ENCODE measurements at regions not wholly inside any gene's neighbourhood (a gene's known extent, or its start where the extent isn't known, plus 50 kb on each side); places are given as distances from the start of the nearest gene placed in this dataset.

DNA sequence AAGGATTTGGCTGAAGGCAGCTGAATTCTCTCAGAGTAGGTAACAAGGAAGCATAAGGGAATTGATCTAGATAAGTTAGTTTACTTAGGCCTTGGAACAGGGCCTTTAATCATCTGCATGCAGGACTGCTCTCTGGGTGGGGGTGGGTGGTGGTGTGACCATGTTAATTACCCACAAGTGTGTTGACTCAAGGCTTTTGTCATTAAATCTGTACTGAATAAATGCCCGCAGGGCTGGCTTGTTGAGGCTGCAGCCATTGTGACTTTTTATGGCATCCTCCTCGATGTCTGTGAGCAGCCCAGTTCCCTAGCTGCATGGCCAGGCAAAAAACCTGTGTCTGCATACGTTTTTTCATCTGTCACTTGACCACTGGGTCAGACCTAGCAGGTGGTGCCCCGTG lies 63.5 kb upstream of the ASCC3 start:
- DNase-seq, result no peak

GRCh38 chr6:100946021-100946540 lies 65.0 kb upstream of the ASCC3 start:
- no peak for DNase-seq

GRCh38 chr6:100946711-100947110 lies 65.6 kb upstream of the ASCC3 start:
- DNase-seq, result no peak

GRCh38 chr6:100948381-100949133 lies 67.4 kb upstream of the ASCC3 start:
- DNase-seq, result no peak

DNA sequence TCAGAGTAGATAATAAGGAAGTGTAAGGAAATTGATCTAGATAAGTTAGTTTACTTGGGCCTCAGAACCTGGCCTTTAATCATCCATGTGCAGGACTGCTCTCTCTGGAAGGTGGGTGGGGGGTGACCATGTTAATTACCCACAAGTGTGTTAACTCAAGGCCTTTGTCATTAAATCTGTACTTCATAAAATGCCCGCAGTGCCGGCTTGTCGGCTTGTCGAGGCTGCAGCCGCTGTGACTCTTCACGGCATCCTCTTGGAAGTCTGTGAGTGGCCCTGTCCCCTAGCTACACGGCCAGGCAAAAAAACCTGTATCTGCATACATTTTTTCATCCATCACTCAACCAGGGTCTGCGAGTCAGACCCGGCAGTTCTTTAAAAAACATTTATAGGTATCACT lies 70.9 kb upstream of the ASCC3 start:
- DNase-seq, result no peak

- no peak for DNase-seq
Observed at GRCh38 chr6:100959280-100959679, 78.2 kb upstream of the ASCC3 start.

GRCh38 chr6:100962466-100962865 lies 81.3 kb upstream of the ASCC3 start:
- no peak for DNase-seq

GRCh38 chr6:100965067-100965466 lies 83.9 kb upstream of the ASCC3 start:
- no peak for DNase-seq

GRCh38 chr6:100968949-100969348 lies 87.8 kb upstream of the ASCC3 start:
- DNase-seq, result no peak

DNA sequence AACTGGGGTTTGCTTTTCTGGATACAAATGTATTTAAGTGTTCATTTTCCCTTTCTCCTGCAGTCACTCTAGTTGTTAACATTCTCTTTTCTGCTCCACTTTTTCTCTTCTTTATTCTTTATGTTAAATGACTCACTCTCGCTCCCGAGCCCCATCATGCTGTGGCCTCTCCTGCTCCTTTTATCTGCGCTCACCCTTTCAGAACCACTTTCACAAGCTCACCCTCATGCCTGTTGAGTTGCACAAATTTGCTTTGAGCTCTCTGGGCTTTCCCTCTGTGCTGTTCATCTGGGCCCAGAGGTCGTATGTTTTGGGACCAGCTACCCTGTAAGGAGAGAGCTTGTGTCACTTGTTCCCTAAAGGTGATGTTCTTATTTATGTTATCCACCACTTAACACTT lies 98.1 kb upstream of the ASCC3 start:
- no peak for DNase-seq

GRCh38 chr6:100980949-100981348 lies 99.8 kb upstream of the ASCC3 start:
- no peak for DNase-seq

DNA sequence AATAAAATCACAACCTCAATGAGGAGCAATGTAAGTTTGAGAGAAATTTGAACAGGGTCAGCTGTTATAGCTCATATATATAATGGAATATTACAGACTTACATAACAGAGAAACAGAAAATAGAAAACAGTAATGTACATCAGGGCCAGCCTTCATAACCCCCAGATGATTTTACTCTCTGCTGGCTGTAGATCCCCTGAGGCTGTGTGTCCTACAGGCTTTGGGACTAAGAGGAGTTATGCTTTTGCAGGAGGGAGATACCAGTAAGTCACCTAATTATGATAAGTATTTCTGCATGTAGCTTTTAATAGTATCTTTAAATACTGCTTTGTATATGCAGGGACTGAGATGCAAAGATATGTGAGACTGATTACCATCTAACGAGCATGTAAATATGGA lies 105.8 kb upstream of the ASCC3 start:
- no peak for DNase-seq

DNA sequence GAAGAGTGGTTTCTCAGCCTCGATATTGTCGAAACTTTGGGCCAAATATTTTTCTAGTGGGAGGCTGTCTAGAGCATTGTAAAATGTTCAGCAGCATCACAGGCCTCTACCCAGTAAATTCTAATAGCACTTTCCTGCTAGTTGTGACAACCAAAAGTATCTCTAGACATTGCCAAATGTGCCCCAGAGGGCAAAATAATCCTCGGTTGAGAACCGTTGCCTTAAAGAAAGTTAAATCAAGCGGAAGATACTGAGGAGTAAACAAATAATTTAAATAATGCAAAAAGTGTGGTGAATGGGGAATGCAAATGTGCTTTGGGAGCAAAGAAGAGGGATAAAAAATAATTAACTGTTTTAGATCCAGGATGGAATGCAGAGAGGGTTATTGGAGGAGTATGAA lies 106.4 kb upstream of the ASCC3 start:
- no peak for DNase-seq

DNA sequence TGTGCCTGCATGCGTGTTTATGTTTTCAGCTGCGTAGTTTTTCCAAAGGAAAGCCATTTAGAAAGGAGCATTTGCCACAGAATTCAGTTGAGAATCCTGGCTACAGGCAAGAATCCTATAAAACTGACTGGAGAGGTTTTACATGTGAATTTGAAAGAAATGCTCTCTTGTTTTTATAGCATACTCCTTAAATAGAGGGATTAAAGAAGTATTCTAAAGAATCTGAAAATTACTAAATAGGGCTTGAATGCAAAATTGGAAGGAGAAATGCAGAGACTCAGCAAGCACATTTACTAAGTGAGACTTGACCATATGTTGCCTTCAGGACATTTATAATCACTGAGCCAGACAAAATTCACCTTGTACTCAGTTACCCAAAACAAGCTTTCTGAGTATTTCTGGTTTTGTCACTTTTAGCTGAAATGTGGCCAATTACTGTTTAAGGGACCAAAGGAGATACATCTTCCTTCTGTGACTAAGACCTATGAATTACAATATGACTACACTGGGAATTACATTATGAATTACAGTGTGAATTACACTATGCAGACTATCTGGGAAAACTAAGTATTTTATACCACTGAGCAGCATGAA lies 107.4 kb upstream of the ASCC3 start:
- DNase-seq, result no peak

GRCh38 chr6:100990070-100990469 lies 108.9 kb upstream of the ASCC3 start:
- DNase-seq, result no peak

- no peak for DNase-seq
Observed at GRCh38 chr6:100996409-100996808, 115.3 kb upstream of the ASCC3 start.

DNA sequence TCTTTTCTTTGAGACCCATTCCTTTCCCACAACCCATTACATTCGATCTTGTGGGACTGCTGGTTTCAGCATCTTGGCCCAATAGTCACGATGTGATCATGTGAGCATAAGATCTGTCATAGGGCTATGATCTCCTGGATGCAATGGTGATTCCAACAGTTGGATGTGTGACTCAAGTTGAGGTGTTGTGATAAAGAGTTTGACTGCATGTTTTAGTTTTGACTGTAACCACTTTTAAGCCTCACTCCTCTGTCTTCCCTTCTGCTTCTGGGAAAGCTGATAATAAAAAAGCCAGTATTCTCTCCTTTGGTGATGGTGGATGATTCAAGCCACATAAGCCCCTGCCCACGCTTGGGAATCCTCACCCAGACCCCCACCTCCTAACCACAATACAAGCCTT lies 117.0 kb upstream of the ASCC3 start:
- no peak for DNase-seq

DNA sequence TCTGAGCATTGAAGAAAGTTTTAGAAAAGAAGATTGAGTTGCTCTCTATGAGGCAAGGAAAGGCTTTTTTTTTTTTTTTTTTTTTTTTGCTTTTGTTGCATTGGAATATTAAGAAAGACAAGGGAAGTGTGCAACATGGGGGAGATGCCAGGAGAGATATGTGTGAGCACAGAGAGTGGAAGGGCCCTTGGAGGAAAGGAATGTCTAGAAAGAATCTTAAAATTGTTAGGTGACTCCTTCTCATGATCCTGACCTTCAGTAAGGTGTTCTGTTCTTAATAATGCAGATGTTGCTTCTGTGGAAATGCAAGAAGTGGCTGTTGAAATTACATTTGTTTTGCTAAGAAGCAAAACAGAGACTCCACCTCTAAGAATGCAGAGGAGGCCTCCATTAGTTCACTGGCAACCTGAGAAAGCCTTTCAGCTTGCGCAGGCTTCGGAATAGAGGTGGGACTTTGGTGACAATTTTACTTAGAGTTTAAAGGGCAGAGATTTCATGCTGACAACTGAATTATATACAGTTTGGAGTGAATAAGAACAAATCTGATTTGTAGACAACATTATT lies 118.0 kb upstream of the ASCC3 start:
- no peak for DNase-seq

- DNase-seq, result no peak
Observed at GRCh38 chr6:101000341-101000740, 119.2 kb upstream of the ASCC3 start.

DNA sequence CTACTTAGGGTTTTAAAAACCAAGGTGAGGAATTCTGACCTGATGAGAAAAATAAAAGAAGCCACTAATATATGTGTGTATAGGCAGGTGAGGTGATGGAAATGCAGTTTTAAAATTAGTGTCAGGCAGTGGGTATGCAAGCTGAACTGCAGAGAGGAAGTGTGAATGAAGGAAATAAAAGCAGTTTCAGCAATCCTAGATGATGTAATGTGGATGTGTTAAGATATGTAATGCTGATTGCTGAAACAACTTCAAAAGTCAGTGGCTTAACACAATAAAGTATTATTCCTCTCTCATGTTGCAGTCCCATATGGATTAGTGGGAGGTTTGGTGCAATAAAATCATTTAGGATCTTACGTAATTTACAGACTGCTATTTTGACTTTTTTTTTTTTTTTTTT lies 119.9 kb upstream of the ASCC3 start:
- no peak for DNase-seq

DNA sequence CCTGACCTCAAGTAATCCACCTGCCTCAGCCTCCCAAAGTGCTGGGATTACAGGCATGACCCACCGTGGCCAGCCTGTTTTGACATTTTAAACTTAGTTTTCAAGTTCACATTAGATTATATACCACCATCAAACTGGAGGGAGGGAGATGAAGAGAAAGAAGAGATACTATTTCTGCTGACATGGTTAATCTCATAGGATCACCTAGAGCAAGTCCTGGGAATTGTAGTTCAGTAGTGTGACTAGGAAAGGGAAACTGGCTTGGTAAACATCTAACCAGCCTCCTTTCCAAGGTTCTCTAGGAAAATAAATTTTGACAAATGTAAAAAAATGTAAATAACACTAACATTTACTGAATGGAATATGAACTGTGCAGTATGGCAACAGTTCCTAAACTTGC lies 120.5 kb upstream of the ASCC3 start:
- DNase-seq, result no peak

- DNase-seq, result no peak
Observed at GRCh38 chr6:101003075-101003474, 121.9 kb upstream of the ASCC3 start.

- DNase-seq, result no peak
Observed at GRCh38 chr6:101011186-101011585, 130.1 kb upstream of the ASCC3 start.

DNA sequence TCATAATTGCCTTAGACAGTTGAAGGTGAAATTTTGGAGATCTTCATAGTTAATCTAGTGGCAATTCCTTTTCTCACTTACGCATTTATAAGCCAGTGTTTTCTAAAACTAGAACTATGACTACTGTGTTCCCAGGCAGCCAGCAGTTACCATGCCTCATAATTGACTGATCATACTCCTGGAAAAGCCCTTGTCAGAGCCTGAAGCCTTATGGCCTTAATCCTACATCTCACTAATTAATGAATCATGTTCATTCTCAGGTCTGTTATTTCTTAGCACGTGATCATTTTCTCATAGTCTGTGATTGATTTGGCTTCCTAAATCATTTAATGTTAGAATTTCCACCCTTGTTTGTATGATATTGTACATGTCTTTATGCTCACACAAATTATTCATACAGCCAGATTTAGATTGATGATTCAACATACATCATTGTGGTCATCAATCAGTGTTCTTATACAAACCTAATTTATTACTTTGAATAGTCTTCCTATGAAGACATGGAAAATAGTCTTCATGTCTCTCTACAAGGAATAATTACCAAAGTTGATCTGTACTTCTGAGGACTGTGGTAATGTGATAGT lies 132.6 kb upstream of the ASCC3 start:
- no peak for DNase-seq

All from activated T-cell treated with anti-CD3 and anti-CD28 coated beads, Interleukin-2, amount 50 U/mL, for 48 hours (primary cell).